Gastroesophageal sphincter (tissue), 3 donors: ENCODE measurements at regions not wholly inside any gene's neighbourhood (a gene's known extent, or its start where the extent isn't known, plus 50 kb on each side); places are given as distances from the start of the nearest gene placed in this dataset.

Source experiments
- CTCF ChIP-seq, 4 experiments: fragments of 200-600 bp in 2 of 4; fragments of 450-650 bp in 2 of 4; sonication (generic) in 1 of 4; IDR thresholded peaks; one replicate each; pipeline ENCODE4 v1.5.1; 2017 to 2019; ENCODE audit warnings: antibody characterized with exemption in 4 of 4, mild to moderate bottlenecking in 2 of 4, moderate library complexity in 2 of 4
- POLR2A ChIP-seq, 2 donors: fragments of 450-650 bp; IDR thresholded peaks; one replicate each; pipeline ENCODE4 v1.6.1; 2017; ENCODE audit warnings: antibody characterized with exemption in 2 of 2, mild to moderate bottlenecking in 2 of 2, moderate library complexity in 1 of 2
- POLR2AphosphoS5 ChIP-seq: sonication (generic); formaldehyde crosslinking; IDR thresholded peaks from one replicate; pipeline ENCODE4 v1.6.1; 2017; ENCODE audit warnings: antibody characterized with exemption

- TF ChIP-seq CTCF (IDR thresholded peaks at IDR 0.05): no peak
- TF ChIP-seq POLR2A (IDR thresholded peaks at IDR 0.05): no peak
- TF ChIP-seq POLR2AphosphoS5: no peak
These were observed 63.7 kb upstream of the AMZ2 start for GRCh38 chr17:68184141-68184571.
